Hypothalamus (tissue), 51 donors: ENCODE measurements at regions not wholly inside any gene's neighbourhood (a gene's known extent, or its start where the extent isn't known, plus 50 kb on each side); places are given as distances from the start of the nearest gene placed in this dataset.
"Not testable (repeated sequence)": the region's sequence is repeated elsewhere in the genome, so short reads cannot be mapped to it uniquely, and the experiment has no call there.

Experiments used
- DNase-seq, 51 donors: peaks; one replicate each; lab custom pipeline; 2025; lab: John Stamatoyannopoulos, UW

DNA sequence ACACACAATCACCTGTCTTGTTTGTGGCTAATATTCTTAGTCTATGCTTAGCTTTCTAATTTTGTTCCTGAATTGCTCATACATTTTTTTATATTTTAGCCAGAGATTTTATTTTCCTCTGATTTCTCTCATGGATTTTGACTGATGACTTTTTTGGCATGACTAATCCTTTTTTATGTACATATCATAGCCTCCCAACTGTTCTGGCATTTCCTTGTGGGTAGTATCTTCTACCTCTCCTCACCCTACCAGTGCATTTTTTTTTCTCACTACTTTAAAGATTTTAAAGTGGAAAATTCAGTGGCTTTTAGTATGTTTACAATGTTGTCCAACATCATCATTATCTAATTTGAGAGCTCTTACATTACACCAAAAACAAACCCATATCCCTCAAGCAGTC, 84.4 kb upstream of the TENM4 start:
- DNase-seq, result no peak

- DNase-seq, result no peak
Observed at GRCh38 chr11:79522626-79523025, 81.8 kb upstream of the TENM4 start.

GRCh38 chr11:79520086-79520485, 79.3 kb upstream of the TENM4 start:
- no peak for DNase-seq

GRCh38 chr11:79515781-79516180, 75.0 kb upstream of the TENM4 start:
- no peak for DNase-seq

- DNase-seq, result no peak
Observed at GRCh38 chr11:79514695-79515094, 73.9 kb upstream of the TENM4 start.

GRCh38 chr11:79514290-79514689, 73.5 kb upstream of the TENM4 start:
- DNase-seq, result no peak

GRCh38 chr11:79512706-79513469, 72.1 kb upstream of the TENM4 start:
- DNase-seq, result no peak

DNA sequence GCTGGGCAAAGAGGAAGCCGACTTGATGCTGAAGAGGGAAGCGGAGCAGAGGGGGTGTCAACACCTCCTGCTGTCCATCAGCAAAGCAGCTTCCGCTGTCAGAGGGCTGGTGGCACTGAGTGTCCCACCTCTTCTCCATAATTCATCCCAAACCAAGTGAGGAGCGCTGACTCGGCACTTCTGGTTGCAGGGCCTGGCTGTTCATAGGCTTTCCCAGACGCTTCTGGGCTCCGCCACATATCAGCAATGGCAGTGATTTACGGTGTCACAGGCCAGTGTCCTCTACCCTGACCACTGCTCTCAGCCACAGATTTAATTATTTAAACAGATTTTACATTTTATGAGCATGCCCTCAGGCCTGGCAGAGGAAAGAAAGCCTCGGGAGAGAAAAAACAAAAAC, 70.1 kb upstream of the TENM4 start:
- no peak for DNase-seq

- DNase-seq, result peak in 6 of 51 donors; percentile 4 to 9 (median 6)
Observed at GRCh38 chr11:79508461-79508860, 67.6 kb upstream of the TENM4 start.

DNA sequence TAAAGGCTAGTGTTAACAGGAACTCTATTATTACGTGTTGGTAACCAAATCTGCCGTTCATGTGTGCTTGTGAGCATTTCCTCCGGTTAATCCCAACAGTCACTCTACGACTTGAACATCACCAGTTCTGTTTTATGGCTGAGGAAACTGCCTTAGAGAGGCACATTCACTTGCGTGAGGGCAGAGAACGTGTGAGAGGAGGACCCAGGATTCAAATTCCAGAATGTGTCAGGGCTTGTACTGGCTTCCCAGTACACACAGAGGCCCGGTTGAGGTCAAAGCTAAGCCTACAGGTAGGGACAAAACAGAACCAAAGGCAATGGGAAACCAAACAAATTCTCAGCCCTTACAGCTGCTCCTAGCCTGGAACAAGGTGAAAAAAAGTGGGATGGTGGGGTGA, 66.9 kb upstream of the TENM4 start:
- no peak for DNase-seq

- DNase-seq, result no peak
Observed at GRCh38 chr11:79506734-79507344, 66.0 kb upstream of the TENM4 start.

GRCh38 chr11:79506124-79506523, 65.3 kb upstream of the TENM4 start:
- DNase-seq, result no peak

DNA sequence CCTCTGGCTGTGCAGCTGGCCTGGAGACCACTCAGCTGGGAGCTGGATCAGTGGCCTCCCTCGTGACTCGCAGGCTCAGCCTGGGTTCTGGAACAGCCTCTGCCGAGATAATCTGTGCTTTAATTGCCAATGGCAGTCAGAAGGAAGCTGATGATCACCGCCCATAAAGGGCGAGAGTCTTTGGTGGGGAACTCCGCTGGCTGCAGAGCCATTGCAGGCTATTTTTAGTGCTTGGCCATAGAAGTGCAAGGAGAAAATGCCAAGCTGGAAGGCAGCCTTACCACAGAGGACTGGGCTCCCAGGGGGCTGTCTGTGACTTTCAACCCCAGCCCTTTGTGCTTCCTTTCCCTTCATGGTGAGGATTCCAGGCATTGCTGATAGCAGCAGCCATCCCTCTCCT, 62.2 kb upstream of the TENM4 start:
- peak in 1 of 51 donors; percentile 3 for DNase-seq

GRCh38 chr11:79501707-79502106, 60.9 kb upstream of the TENM4 start:
- no peak for DNase-seq

DNA sequence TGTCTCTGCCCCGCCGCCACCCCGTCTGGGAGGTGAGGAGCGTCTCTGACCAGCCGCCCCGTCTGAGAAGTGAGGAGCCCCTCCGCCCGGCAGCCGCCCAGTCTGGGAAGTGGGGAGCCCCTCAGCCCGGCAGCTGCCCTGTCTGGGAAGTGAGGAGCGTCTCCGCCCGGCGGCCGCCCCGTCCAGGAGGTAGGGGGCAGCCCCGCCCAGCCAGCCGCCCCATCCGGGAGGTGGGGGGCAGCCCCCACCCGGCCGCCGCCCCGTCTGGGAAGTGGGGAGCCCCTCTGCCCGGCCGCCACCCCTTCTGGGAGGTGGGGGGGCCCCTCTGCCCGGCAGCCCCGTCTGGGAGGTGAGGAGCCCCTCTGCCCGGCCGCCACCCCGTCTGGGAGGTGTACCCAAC, 59.1 kb upstream of the TENM4 start:
- not testable (repeated sequence) for DNase-seq

DNA sequence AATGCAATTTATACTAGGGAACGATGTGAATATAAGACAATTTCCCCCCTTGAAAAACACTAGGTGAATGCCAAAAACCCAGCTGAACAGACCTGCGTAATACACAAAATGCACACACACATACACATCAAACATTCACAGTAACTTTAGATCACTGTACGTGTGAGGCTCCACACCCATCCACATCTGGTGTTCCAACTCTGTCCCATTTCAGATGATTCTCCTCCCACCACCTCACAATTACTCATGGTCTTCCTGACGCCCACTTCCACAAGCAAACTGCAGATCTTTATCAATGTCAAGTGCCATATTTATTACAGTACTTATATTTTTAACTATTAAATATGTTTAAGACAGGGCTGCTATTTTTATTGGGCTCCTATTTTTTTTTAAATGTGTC, 57.8 kb upstream of the TENM4 start:
- peak in 1 of 51 donors; percentile 8 for DNase-seq

GRCh38 chr11:79493555-79494171, 52.8 kb upstream of the TENM4 start:
- peak in 42 of 51 donors; percentile 2 to 73 (median 23) for DNase-seq

DNA sequence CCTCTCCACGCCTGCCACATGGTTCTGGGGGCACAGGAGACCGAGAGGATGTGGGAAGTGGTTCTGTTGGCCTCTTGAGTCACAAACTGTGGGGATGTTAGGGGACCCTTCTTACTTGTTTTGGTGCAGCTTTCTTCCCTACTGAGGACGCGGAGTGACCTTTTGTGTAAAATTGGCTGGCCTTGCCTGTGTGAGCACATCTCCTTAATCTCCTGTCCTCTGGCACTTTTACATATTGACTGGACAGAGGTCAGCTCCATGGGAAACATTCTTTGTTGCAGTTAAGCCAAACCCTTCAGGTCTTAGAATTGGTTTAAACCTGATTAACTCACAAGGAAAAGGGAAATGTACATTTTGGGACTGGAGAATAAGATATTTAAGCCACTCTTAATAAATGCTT, 51.2 kb upstream of the TENM4 start:
- no peak for DNase-seq
